Lower lobe of right lung (tissue), 2 donors: ENCODE measurements at regions not wholly inside any gene's neighbourhood (a gene's known extent, or its start where the extent isn't known, plus 50 kb on each side); places are given as distances from the start of the nearest gene placed in this dataset.

Experiments
- ATAC-seq, 2 donors: fragments of 200-7000 bp; cut with Tn5 transposase; one replicate each; pipeline ENCODE4 v1.9.1; 2020 to 2022; ENCODE audit warnings: mild to moderate bottlenecking in 2 of 2, moderate library complexity in 2 of 2
- DNase-seq: peaks from one replicate; pipeline ENCODE4 v3.0.0-alpha.2; 2020
- H3K27ac ChIP-seq: fragments of 200-600 bp; one replicate; pipeline ENCODE4 v1.8.0; 2022
- H3K27me3 ChIP-seq: fragments of 200-600 bp; one replicate; pipeline ENCODE4 v1.8.0; 2022; ENCODE audit warnings: low read depth
- H3K36me3 ChIP-seq: fragments of 200-600 bp; one replicate; pipeline ENCODE4 v1.8.0; 2022; ENCODE audit warnings: mild to moderate bottlenecking
- H3K4me1 ChIP-seq: fragments of 200-600 bp; one replicate; pipeline ENCODE4 v1.8.0; 2022
- H3K4me3 ChIP-seq: fragments of 200-600 bp; one replicate; pipeline ENCODE4 v1.8.0; 2022; ENCODE audit warnings: mild to moderate bottlenecking
- H3K9me3 ChIP-seq: fragments of 200-600 bp; one replicate; pipeline ENCODE4 v1.8.0; 2022
- intact Hi-C: fragments of 100-400 bp; cut with DNase I; formaldehyde crosslinking; loops from one replicate; pipeline ENCODE4 v1.11.0; 2022
- TF ChIP-seq, protein P1 (sequence below): fragments of 200-600 bp; IDR thresholded peaks from one replicate; pipeline ENCODE4 v1.8.0; 2022; ENCODE audit warnings: antibody characterized with exemption, mild to moderate bottlenecking
- donor health status: DM: no; HTN: yes; CAD: no; lungs with severe emphysema.

DNA sequence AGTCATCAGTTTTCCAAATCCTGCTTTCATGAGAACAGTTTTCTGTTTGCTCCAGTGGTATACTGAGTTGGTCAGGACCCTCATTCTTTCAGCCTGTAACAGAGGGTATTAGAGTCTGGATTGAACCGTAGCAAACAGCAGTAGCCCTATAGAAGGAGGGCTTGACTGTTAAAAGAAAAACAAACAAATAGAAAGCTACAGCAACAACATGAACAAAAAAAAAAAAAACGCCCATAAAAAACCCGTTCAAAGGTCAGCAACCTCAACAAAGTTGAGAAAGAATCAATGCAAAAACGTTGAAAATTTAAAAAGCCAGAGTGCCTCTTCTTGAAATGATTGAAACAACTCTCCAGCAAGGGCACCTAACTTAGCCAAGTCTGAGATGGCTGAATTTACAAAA, 64.7 kb upstream of the UGT2B10 start:
- H3K4me3 ChIP-seq, result no peak overlapping the region
- no peak for ATAC-seq

DNA sequence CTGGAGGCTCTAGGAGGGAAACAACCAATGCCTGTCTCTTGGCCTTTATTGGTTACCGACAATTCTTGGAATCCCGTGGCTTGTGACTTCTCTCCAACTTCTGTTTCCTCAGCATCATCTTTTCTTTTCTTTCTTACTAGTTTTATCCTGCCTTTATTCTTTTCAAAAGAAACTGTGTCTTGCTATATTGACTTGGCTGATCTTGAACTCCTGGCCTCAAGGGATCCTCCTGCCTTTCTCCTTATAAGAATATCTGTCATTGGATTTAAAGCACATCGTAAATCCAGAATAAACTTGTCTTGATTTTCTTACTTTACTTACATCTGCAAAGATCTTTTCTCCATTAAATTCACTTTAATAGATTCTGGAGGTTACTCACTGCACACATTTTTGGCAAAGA, 49.9 kb upstream of the UGT2B10 start:
- no peak for ATAC-seq
- H3K27ac ChIP-seq, result no peak overlapping the region
- H3K27me3 ChIP-seq, result no peaks in the 10 kb centered on the region
- intact Hi-C loops, result no loop called here
- H3K36me3 ChIP-seq, result no peaks in the 10 kb centered on the region
- DNase-seq, result no peak
- TF ChIP-seq, protein P1, sequence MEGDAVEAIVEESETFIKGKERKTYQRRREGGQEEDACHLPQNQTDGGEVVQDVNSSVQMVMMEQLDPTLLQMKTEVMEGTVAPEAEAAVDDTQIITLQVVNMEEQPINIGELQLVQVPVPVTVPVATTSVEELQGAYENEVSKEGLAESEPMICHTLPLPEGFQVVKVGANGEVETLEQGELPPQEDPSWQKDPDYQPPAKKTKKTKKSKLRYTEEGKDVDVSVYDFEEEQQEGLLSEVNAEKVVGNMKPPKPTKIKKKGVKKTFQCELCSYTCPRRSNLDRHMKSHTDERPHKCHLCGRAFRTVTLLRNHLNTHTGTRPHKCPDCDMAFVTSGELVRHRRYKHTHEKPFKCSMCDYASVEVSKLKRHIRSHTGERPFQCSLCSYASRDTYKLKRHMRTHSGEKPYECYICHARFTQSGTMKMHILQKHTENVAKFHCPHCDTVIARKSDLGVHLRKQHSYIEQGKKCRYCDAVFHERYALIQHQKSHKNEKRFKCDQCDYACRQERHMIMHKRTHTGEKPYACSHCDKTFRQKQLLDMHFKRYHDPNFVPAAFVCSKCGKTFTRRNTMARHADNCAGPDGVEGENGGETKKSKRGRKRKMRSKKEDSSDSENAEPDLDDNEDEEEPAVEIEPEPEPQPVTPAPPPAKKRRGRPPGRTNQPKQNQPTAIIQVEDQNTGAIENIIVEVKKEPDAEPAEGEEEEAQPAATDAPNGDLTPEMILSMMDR, result no peak
- no peak overlapping the region for H3K4me3 ChIP-seq
- H3K4me1 ChIP-seq, result no peaks in the 10 kb centered on the region
- H3K9me3 ChIP-seq, result no peaks in the 10 kb centered on the region

More for the DNA sequence above, 64.7 kb upstream of the UGT2B10 start:
- no peaks in the 10 kb centered on the region for H3K4me1 ChIP-seq
- H3K9me3 ChIP-seq, result no peaks in the 10 kb centered on the region
- intact Hi-C loops, result no loop called here
- TF ChIP-seq, protein P1, result no peak
- no peak overlapping the region for H3K27ac ChIP-seq
- no peaks in the 10 kb centered on the region for H3K36me3 ChIP-seq
- no peak for DNase-seq
- no peaks in the 10 kb centered on the region for H3K27me3 ChIP-seq
